IMR-90 (cell line): ENCODE measurements at regions not wholly inside any gene's neighbourhood (a gene's known extent, or its start where the extent isn't known, plus 50 kb on each side); places are given as distances from the start of the nearest gene placed in this dataset.

Experiments used
- ATAC-seq: fragments of 200-7000 bp; cut with Tn5 transposase; 2 replicates; pipeline ENCODE4 v1.9.1; 2020; ENCODE audit warnings: low read depth, mild to moderate bottlenecking, moderate library complexity
- BruUV-seq: library from RNA; stranded (reverse); fragments of 400-500 nt; replicated peaks from 2 replicates; lab custom pipeline; 2021; lab: Mats Ljungman, UMichigan
- CTCF ChIA-PET: fragments of 300-600 bp; formaldehyde crosslinking; extraction: SDS; loops from one replicate; lab custom pipeline; 2021; ENCODE audit warnings: antibody characterized with exemption; lab: Yijun Ruan, JAX
- POLR2A ChIA-PET: fragments of 300-600 bp; sonication (Branson Sonifier 250); formaldehyde crosslinking; loops from one replicate; lab custom pipeline; 2022; ENCODE audit warnings: antibody characterized with exemption; ENCODE audit not compliant: unreplicated experiment; lab: Charles Lee
- DNase-seq: peaks from one replicate; pipeline ENCODE4 v3.0.0; 2013
- H2AFZ ChIP-seq: replicated peaks from 2 replicates; pipeline ENCODE3; 2013; ENCODE audit warnings: low read length, mild to moderate bottlenecking; ENCODE audit not compliant: poor library complexity
- H2AK5ac ChIP-seq: 2 replicates; pipeline ENCODE4 v1.6.1; 2013; ENCODE audit warnings: low read depth, low read length, inconsistent platforms
- H2AK9ac ChIP-seq: replicated peaks from 2 replicates; pipeline ENCODE3; 2013; ENCODE audit warnings: mild to moderate bottlenecking, low read depth, low read length, moderate library complexity; ENCODE audit not compliant: poor library complexity
- H2BK120ac ChIP-seq: 2 replicates; pipeline ENCODE4 v1.6.1; 2013; ENCODE audit warnings: low read depth, low read length, inconsistent platforms
- H2BK15ac ChIP-seq: 3 replicates; pipeline ENCODE4 v1.6.1; 2013; ENCODE audit warnings: low read depth, low read length, inconsistent platforms
- H2BK20ac ChIP-seq: 2 replicates; pipeline ENCODE4 v1.6.1; 2013; ENCODE audit warnings: low read depth, mild to moderate bottlenecking, inconsistent platforms, low read length, moderate library complexity
- H2BK5ac ChIP-seq: 2 replicates; pipeline ENCODE4 v1.6.1; 2013; ENCODE audit warnings: mild to moderate bottlenecking, low read depth, low read length, inconsistent platforms; ENCODE audit not compliant: poor library complexity, severe bottlenecking
- H3K14ac ChIP-seq: replicated peaks from 2 replicates; pipeline ENCODE4 v1.6.1; 2013; ENCODE audit warnings: low read depth, low read length, inconsistent platforms
- H3K18ac ChIP-seq: 2 replicates; pipeline ENCODE4 v1.6.1; 2013; ENCODE audit warnings: low read depth, low read length, control low read depth
- H3K23ac ChIP-seq: 2 replicates; pipeline ENCODE4 v1.6.1; 2013; ENCODE audit warnings: low read depth, low read length, inconsistent platforms
- H3K27ac ChIP-seq: 2 replicates; pipeline ENCODE4 v1.5.1; 2013; ENCODE audit warnings: mild to moderate bottlenecking, control low read depth, low read length; ENCODE audit not compliant: insufficient read depth
- H3K27me3 ChIP-seq: 2 replicates; pipeline ENCODE4 v1.6.1; 2013; ENCODE audit warnings: low read length; ENCODE audit not compliant: control insufficient read depth, insufficient read depth
- H3K36me3 ChIP-seq: 2 replicates; pipeline ENCODE4 v1.6.1; 2013; ENCODE audit warnings: low read length, mixed read lengths; ENCODE audit not compliant: control insufficient read depth, insufficient read depth
- H3K4ac ChIP-seq: 2 replicates; pipeline ENCODE4 v1.6.1; 2013; ENCODE audit warnings: low read depth, low read length, inconsistent platforms
- H3K4me1 ChIP-seq: 2 replicates; pipeline ENCODE4 v1.6.1; 2013; ENCODE audit warnings: low read length, mixed read lengths; ENCODE audit not compliant: control insufficient read depth, insufficient read depth
- H3K4me2 ChIP-seq: 2 replicates; pipeline ENCODE4 v1.6.1; 2013; ENCODE audit warnings: low read depth, mild to moderate bottlenecking, control low read depth, low read length, moderate library complexity
- H3K4me3 ChIP-seq: 2 replicates; pipeline ENCODE4 v1.5.1; 2013; ENCODE audit warnings: low read depth, mild to moderate bottlenecking, control low read depth, low read length, moderate library complexity; ENCODE audit not compliant: insufficient read depth
- H3K56ac ChIP-seq: 2 replicates; pipeline ENCODE4 v1.6.1; 2013; ENCODE audit warnings: low read length, inconsistent platforms; ENCODE audit not compliant: insufficient read depth; ENCODE audit errors: extremely low read depth
- H3K79me1 ChIP-seq, 2 experiments: 2 replicates each; pipeline ENCODE4 v1.6.1; 2013; ENCODE audit warnings: low read length in 2 of 2, inconsistent platforms in 1 of 2, low read depth in 1 of 2
- H3K9ac ChIP-seq: 2 replicates; pipeline ENCODE4 v1.6.1; 2013; ENCODE audit warnings: low read depth, low read length, control low read depth
- H3K9me1 ChIP-seq: 2 replicates; pipeline ENCODE4 v1.6.1; 2013; ENCODE audit warnings: low read length, inconsistent platforms; ENCODE audit not compliant: insufficient read depth
- H3K9me3 ChIP-seq: 2 replicates; pipeline ENCODE4 v1.6.1; 2013; ENCODE audit warnings: low read length; ENCODE audit not compliant: control insufficient read depth, insufficient read depth
- H4K20me1 ChIP-seq: 2 replicates; pipeline ENCODE4 v1.6.1; 2013; ENCODE audit warnings: low read length, inconsistent platforms; ENCODE audit not compliant: insufficient read depth
- H4K5ac ChIP-seq: 2 replicates; pipeline ENCODE4 v1.6.1; 2013; ENCODE audit warnings: mild to moderate bottlenecking, low read depth, low read length, control low read depth
- H4K8ac ChIP-seq, 2 experiments: 2 replicates each; pipeline ENCODE4 v1.6.1; 2013; ENCODE audit warnings: low read depth in 2 of 2, low read length in 2 of 2, control low read depth in 1 of 2, inconsistent platforms in 1 of 2
- H4K91ac ChIP-seq: 2 replicates; pipeline ENCODE4 v1.6.1; 2013; ENCODE audit warnings: low read depth, low read length, inconsistent platforms; ENCODE audit not compliant: insufficient read depth
- BHLHE40 ChIP-seq: fragments of 150-350 bp; IDR thresholded peaks from 2 replicates; pipeline ENCODE4 v1.6.1; 2016; ENCODE audit warnings: mild to moderate bottlenecking, low read depth, low read length
- CEBPB ChIP-seq: IDR thresholded peaks from 2 replicates; pipeline ENCODE4 v1.6.1; 2012; ENCODE audit warnings: low read depth, low read length, improper control_type of control experiment
- CHD1 ChIP-seq: IDR thresholded peaks from 2 replicates; pipeline ENCODE4 v1.6.1; 2012; ENCODE audit warnings: low read depth, low read length, improper control_type of control experiment
- FOS ChIP-seq: fragments of 150-350 bp; IDR thresholded peaks from 2 replicates; pipeline ENCODE4 v1.6.1; 2016; ENCODE audit warnings: low read depth, low read length
- MAFK ChIP-seq: IDR thresholded peaks from 2 replicates; pipeline ENCODE4 v1.6.1; 2012; ENCODE audit warnings: low read depth, low read length, improper control_type of control experiment
- MAZ ChIP-seq: IDR thresholded peaks from 2 replicates; pipeline ENCODE4 v1.6.1; 2012; ENCODE audit warnings: low read depth, mild to moderate bottlenecking, low read length, improper control_type of control experiment, moderate library complexity, borderline replicate concordance
- MXI1 ChIP-seq: IDR thresholded peaks from 2 replicates; pipeline ENCODE4 v1.6.1; 2012; ENCODE audit warnings: low read depth, mild to moderate bottlenecking, low read length, moderate library complexity, borderline replicate concordance
- NFE2L2 ChIP-seq: fragments of 150-350 bp; IDR thresholded peaks from 2 replicates; pipeline ENCODE4 v1.6.1; 2016; ENCODE audit warnings: low read depth, mild to moderate bottlenecking, low read length
- POLR2A ChIP-seq: IDR thresholded peaks from 2 replicates; pipeline ENCODE4 v1.6.1; 2012; ENCODE audit warnings: mild to moderate bottlenecking, low read depth, low read length
- RAD21 ChIP-seq: IDR thresholded peaks from 2 replicates; pipeline ENCODE4 v1.6.1; 2012; ENCODE audit warnings: low read length, improper control_type of control experiment
- RCOR1 ChIP-seq: IDR thresholded peaks from 2 replicates; pipeline ENCODE4 v1.6.1; 2012; ENCODE audit warnings: mild to moderate bottlenecking, low read length, improper control_type of control experiment; ENCODE audit not compliant: insufficient replicate concordance
- RFX5 ChIP-seq: IDR thresholded peaks from 2 replicates; pipeline ENCODE4 v1.8.0; 2012; ENCODE audit warnings: low read depth, mild to moderate bottlenecking, low read length, moderate library complexity
- SMC3 ChIP-seq: fragments of 150-350 bp; IDR thresholded peaks from 2 replicates; pipeline ENCODE4 v1.6.1; 2016; ENCODE audit warnings: low read depth, mild to moderate bottlenecking, antibody characterized with exemption, low read length, moderate library complexity
- WGBS, 2 experiments: methylation state at CpG; one replicate each; pipeline versions ENCODE4 v1.1.5 to v1.1.7; 2013; ENCODE audit warnings: missing lambda C conversion rate in 2 of 2; ENCODE audit not compliant: insufficient read length in 1 of 2; ENCODE audit errors: extremely low coverage in 2 of 2; 5-methylcytosine and 5-hydroxymethylcytosine counted together
- dilution Hi-C: fragments of 300-500 bp; cut with HindIII; formaldehyde crosslinking; loops from one replicate; pipeline ENCODE4 v1.14.3; 2018; ENCODE audit warnings: low sequenced_read_pairs; ENCODE audit not compliant: unreplicated experiment
- in situ Hi-C: fragments of 300-500 bp; cut with MboI; formaldehyde crosslinking; loops from 3 replicates; pipeline ENCODE4 v1.14.3; 2019; ENCODE audit warnings: low sequenced_read_pairs, inconsistent platforms, mixed read lengths
- intact Hi-C: fragments of 100-400 bp; cut with micrococcal nuclease; formaldehyde crosslinking; loops from 2 replicates; pipeline ENCODE4 v1.10.0; 2022
- TF ChIP-seq, protein P1 (sequence below): fragments of 150-350 bp; IDR thresholded peaks from 2 replicates; pipeline ENCODE4 v1.6.1; 2017; ENCODE audit warnings: mild to moderate bottlenecking, antibody characterized with exemption, low read length, low read depth
- TF ChIP-seq, protein P2 (sequence below): conservative IDR thresholded peaks from 2 replicates; pipeline ENCODE4 v1.5.1; 2012; ENCODE audit warnings: mild to moderate bottlenecking, low read depth, low read length, improper control_type of control experiment
- TF ChIP-seq, protein P3 (sequence below): fragments of 150-350 bp; IDR thresholded peaks from 2 replicates; pipeline ENCODE4 v1.6.1; 2016; ENCODE audit warnings: low read depth, mild to moderate bottlenecking, low read length, moderate library complexity, borderline replicate concordance

DNA sequence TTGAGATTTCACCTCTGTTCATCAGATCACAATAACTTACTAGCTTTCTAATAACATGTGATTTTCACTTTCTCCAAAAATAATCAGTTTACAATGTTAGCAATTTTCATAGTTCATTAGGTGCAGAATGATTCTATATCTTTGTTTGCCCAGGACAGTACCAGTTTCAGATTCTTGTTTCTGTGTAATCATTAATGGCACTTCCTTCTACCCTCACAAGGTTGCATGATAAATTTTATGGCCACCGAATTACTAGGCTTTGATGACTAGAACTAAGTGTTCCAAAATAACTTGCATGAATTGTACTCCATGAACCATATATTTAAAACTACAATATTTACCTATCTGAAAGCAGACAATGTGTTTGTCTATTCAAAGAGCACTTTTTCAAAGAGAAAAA, 442.3 kb downstream of the EPHA7 start:
- no peak overlapping the region for H2BK15ac ChIP-seq
- no peaks in the 10 kb centered on the region for H3K9me1 ChIP-seq
- H2BK20ac ChIP-seq: no peak overlapping the region
- no peak overlapping the region for H4K8ac ChIP-seq
- H3K9ac ChIP-seq: no peak overlapping the region
- H4K5ac ChIP-seq: no peak overlapping the region
- no peaks in the 10 kb centered on the region for H3K36me3 ChIP-seq
- no peak for TF ChIP-seq CHD1
- TF ChIP-seq MAFK: no peak
- TF ChIP-seq, protein P1, sequence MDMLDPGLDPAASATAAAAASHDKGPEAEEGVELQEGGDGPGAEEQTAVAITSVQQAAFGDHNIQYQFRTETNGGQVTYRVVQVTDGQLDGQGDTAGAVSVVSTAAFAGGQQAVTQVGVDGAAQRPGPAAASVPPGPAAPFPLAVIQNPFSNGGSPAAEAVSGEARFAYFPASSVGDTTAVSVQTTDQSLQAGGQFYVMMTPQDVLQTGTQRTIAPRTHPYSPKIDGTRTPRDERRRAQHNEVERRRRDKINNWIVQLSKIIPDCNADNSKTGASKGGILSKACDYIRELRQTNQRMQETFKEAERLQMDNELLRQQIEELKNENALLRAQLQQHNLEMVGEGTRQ: no peak
- no peak for TF ChIP-seq FOS
- TF ChIP-seq RCOR1: no peak
- no peak for TF ChIP-seq POLR2A
- TF ChIP-seq MAZ: no peak
- no peak for TF ChIP-seq SMC3
- no peak for TF ChIP-seq RAD21
- no peak for TF ChIP-seq BHLHE40
- no peak for TF ChIP-seq MXI1
- TF ChIP-seq, protein P2, sequence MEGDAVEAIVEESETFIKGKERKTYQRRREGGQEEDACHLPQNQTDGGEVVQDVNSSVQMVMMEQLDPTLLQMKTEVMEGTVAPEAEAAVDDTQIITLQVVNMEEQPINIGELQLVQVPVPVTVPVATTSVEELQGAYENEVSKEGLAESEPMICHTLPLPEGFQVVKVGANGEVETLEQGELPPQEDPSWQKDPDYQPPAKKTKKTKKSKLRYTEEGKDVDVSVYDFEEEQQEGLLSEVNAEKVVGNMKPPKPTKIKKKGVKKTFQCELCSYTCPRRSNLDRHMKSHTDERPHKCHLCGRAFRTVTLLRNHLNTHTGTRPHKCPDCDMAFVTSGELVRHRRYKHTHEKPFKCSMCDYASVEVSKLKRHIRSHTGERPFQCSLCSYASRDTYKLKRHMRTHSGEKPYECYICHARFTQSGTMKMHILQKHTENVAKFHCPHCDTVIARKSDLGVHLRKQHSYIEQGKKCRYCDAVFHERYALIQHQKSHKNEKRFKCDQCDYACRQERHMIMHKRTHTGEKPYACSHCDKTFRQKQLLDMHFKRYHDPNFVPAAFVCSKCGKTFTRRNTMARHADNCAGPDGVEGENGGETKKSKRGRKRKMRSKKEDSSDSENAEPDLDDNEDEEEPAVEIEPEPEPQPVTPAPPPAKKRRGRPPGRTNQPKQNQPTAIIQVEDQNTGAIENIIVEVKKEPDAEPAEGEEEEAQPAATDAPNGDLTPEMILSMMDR: no peak
- TF ChIP-seq CEBPB: no peak
- TF ChIP-seq NFE2L2: no peak
- no peak for TF ChIP-seq RFX5
- TF ChIP-seq, protein P3, sequence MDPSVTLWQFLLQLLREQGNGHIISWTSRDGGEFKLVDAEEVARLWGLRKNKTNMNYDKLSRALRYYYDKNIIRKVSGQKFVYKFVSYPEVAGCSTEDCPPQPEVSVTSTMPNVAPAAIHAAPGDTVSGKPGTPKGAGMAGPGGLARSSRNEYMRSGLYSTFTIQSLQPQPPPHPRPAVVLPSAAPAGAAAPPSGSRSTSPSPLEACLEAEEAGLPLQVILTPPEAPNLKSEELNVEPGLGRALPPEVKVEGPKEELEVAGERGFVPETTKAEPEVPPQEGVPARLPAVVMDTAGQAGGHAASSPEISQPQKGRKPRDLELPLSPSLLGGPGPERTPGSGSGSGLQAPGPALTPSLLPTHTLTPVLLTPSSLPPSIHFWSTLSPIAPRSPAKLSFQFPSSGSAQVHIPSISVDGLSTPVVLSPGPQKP: no peak
- H2BK120ac ChIP-seq: no peak overlapping the region
- no peak overlapping the region for H3K14ac ChIP-seq
- ChIA-PET POLR2A (no interaction called here), CTCF (no interaction called here)
- H3K4me1 ChIP-seq: no peaks in the 10 kb centered on the region
- H3K4me2 ChIP-seq: no peak overlapping the region
- H4K91ac ChIP-seq: no peak overlapping the region
- no peaks in the 10 kb centered on the region for H3K79me1 ChIP-seq
- no peak overlapping the region for H2AFZ ChIP-seq
- H3K27ac ChIP-seq: no peak overlapping the region
- ATAC-seq: no peak
- no peak overlapping the region for H3K56ac ChIP-seq
- H2AK9ac ChIP-seq: no peak overlapping the region
- H3K9me3 ChIP-seq: no peaks in the 10 kb centered on the region
- no peak overlapping the region for H3K23ac ChIP-seq
- no peak overlapping the region for H2BK5ac ChIP-seq
- BruUV-seq: no TSS peak
- H4K20me1 ChIP-seq: no peaks in the 10 kb centered on the region
- DNase-seq: no peak
- no peak overlapping the region for H2AK5ac ChIP-seq
- dilution Hi-C loops (no loop called here), intact Hi-C loops (no loop called here), in situ Hi-C loops (no loop called here)
- no peaks in the 10 kb centered on the region for H3K27me3 ChIP-seq
- H3K4me3 ChIP-seq: no peak overlapping the region
- H3K18ac ChIP-seq: no peak overlapping the region
- WGBS, 2 experiments: no CpG with 5 or more reads among the region's 1 CpG
- H3K4ac ChIP-seq: no peak overlapping the region
